Activated CD4-positive, alpha-beta T cell treated with anti-CD3 and anti-CD28 coated beads, Interleukin-2, amount 50 U/mL, for 1 hour (primary cell): ENCODE measurements at regions not wholly inside any gene's neighbourhood (a gene's known extent, or its start where the extent isn't known, plus 50 kb on each side); places are given as distances from the start of the nearest gene placed in this dataset.

ENCODE experiments used
- DNase-seq: peaks from one replicate; pipeline ENCODE4 v3.0.0-alpha.2; 2020

- DNase-seq, result no peak
These were observed 130.4 kb upstream of the GDF10 start for GRCh38 chr10:47169581-47169980.

GRCh38 chr10:47173929-47174442 is 126.0 kb upstream of the GDF10 start:
- DNase-seq, result no peak

GRCh38 chr10:47175181-47176123 is 124.5 kb upstream of the GDF10 start:
- DNase-seq, result no peak

DNA sequence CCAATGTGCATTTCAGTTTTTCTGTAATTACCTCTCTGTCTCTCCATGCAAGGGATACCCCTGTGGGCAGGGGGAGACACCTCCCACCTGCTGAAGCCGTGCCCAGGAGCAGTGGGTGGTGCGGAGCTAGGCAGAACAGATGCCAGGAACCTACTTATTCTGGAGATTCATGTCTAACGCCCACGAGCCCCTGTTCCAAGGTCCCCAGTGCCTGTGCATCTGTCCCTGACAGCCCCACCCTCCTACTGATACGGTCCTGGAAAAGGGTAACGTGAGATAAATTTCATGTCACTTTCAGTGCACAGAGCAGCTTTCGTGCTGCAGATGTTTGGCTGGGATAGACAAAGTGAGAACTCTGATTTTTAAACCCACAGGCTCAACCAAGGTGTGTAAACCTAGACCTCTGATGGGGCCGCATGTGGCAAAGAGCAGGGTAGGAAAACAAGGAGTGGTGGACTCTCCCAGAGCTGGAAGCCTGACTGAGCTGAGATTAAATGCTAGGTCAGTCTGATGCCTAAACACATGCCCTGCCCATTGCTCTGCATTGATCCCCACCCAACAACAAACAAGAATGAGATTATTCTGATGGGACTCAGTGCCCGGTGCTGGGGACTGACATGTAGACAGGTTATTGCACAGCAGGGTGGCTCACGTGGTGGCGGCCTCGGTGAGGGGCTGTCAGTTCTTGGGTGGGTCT is 123.6 kb upstream of the GDF10 start:
- no peak for DNase-seq

DNA sequence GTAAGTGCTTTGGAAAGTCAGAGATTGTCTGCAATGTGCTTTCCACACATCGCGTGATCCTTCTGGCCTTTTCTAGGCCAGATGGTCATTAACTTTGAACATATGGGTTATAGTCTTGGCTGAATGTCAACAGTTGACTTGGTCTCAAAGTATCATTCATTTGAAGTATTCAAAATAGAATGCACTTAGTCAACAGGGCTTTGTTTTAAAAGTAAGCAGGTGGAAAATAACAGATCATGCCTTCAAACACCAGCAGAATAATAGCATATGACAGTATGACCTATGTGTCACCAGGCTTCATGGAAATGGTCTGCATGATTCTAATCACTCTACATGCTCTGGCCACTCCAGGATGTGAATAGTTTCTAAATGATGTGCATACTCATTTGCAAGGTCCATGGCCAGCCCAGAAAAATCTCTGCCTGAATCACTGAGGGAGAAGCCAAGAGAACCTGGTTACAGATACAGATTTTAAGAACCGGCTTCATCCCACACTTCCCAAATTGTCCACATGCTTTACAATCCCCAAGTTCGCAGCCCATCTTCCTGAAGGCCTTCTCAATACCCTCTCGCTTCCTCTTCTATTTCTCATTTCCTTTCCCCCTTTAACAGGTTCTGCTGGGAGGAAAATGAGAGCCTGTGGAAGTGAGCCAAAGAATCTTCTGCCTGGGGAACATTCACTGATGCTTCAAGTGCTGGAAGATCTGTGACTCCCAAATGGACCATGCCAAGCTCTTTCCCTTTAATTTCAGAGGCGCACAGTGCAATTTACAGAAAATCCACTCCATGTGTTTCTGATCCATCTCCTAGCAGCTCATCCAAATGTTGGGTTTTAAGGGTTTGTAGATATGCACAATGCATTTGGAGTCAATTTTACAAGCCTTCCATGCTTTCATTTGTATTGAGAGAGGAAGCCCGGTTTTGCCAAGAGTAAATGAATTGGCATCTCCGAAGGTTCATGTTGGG is 122.8 kb upstream of the GDF10 start:
- no peak for DNase-seq

DNA sequence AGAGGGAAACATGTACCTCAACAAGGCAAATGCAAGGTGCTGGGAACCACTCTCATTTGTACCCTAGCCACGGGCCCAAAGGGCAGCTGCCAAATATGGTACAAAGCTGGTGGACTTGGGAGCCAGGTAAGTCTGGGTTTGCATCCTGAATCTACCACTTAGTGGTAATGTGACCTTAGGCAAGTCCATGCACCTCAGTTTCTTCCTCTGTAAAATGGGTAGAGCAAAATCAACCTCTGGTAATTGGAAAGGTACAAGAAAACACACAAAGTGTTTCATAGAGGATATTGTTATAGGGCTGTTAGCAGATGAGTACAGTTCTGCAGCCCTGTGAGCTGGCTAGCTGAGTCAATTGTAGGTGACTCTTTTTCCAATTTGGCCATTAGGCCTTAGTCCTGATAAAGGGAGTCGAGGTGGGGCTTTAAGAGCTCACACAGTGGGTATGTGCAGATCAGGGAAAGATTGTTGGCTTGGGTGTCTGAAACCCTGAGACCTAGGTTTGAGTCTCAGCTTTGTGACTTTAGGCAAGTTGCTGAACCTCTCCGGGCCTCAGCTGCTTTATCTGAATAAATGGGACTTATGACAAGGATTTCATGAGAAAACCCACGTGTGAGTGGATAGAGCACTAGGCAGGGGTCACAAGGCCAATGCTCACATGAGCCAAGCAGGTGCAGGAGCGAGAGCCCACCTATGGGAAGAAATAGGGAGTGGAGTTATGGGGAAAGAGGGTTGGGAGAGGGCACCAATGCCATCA is 121.3 kb upstream of the GDF10 start:
- DNase-seq, result no peak

GRCh38 chr10:47179291-47179647 is 120.7 kb upstream of the GDF10 start:
- no peak for DNase-seq

GRCh38 chr10:47181052-47181849 is 118.7 kb upstream of the GDF10 start:
- DNase-seq, result no peak

DNA sequence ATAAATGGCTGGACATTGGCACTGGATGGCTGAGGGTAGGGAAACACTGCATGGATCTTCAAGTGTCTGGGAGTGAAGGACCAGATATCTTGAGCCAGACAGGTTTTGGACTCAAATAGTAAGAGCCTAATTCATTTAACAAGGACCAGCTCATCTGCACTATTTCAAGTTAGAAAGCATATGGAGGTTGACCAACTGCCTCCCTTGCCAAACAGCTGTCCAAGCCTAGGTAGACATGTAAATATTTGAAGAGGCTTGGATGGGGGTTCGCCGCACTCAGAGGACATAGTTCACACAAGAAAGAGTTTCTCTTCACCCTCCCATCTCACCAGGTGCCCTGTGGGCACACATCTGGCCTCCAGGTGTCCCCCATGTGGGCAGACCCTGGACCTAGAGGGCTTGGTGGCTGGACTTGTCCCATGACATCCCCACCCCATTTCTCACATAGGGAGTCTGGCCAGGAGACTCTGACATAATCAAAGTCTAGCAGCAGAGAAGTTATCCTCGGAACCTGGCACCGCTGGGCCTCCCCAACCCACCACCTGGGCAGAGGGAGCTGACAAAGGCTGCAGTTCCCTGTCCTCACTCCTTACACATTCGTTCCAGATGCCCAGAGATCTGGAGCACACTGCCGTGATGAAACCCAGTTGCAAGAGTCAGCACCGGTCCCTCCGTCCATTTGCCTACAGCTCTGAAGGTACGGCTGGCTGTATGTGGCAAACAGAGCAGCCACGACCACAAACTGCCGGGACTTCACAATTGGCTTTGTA is 116.9 kb upstream of the GDF10 start:
- no peak for DNase-seq

DNA sequence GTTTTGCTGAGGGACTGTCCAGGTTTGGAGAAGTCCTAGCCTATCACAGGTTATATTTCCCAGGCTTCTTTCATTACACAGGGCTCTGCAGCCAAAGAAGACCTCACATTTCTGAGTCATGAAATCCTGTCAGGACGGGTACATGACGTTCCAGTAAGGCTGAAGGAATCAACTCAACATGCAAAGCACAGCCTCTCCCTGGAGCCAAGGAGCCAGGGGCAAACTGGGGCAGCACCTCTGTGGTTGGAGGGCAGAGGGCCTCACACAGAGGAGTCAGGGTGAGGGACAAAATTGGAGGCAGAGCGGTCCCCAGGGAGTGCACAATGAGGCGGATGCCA is 116.3 kb upstream of the GDF10 start:
- no peak for DNase-seq

GRCh38 chr10:47184273-47184672 is 115.7 kb upstream of the GDF10 start:
- DNase-seq, result no peak

DNA sequence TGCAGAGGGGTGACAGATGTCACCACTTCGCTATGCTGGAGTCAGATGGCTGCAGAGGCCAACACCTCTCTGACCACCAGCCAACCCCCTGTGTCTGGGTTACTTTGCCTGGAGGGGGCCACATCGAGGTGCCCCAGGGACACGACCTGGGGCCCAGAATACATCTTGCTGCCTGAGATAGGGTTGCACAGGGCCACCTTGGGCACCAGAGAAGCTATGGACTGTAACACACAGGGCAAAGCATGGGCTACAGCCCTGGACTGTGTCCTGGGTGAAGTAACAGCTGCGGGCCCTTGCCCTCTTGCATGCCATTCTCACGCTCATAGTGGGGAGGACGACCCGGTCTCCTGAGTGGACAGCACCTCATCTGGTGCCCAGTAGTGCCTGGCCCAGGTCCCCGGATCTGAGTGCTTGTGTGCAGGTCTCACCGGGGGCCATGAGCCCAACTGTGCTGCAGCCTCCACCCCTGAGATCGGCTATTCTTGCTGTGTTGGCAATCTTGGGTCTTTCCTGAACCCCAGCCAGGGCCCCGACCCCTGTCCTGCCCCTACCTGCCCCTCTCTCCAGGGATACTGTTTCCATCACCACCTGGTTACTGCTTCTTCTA is 115.2 kb upstream of the GDF10 start:
- DNase-seq, result no peak

DNA sequence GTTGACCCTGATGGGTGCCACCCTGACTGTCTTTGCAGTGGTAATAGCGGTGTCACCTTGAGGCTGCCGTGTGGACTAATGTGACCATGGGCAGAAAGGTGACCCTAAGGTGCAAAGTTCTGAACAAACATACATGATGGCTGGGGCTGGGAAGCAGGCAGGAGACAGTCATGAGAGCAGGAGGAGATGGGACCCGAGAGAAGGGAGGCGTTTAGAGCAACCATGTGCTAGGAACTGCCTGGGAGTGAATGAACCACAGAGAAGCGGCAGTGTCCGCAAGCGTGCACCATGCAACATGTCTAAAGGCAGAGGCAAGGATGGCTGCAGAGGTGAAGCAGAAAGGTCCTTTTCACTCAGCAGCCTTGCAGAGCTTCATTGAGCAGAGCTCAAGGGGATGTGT is 113.1 kb upstream of the GDF10 start:
- DNase-seq, result no peak

- no peak for DNase-seq
These were observed 112.4 kb upstream of the GDF10 start for GRCh38 chr10:47187592-47187991.

- DNase-seq, result no peak
These were observed 111.8 kb upstream of the GDF10 start for GRCh38 chr10:47188156-47188555.

GRCh38 chr10:47189802-47190201 is 110.2 kb upstream of the GDF10 start:
- DNase-seq, result no peak

DNA sequence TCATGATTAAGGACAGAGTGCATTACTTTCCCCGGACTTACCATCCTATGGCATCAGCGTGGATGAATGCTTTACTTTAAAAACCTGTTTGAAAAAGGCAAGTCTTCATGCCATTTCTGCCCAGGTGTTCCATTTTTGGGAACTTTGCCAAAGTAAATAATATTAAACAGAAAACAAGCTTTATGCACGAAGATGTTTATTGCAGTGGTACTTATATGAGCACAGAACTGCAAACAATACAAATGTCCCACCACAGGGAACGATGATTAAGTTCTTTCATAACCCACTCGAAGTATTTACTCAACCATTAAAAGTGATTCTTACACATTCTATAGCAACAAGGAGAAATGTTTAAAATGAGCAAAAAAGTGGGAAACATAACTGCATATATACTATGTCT is 109.7 kb upstream of the GDF10 start:
- DNase-seq, result no peak

- DNase-seq, result no peak
These were observed 109.1 kb upstream of the GDF10 start for GRCh38 chr10:47190802-47191450.

DNA sequence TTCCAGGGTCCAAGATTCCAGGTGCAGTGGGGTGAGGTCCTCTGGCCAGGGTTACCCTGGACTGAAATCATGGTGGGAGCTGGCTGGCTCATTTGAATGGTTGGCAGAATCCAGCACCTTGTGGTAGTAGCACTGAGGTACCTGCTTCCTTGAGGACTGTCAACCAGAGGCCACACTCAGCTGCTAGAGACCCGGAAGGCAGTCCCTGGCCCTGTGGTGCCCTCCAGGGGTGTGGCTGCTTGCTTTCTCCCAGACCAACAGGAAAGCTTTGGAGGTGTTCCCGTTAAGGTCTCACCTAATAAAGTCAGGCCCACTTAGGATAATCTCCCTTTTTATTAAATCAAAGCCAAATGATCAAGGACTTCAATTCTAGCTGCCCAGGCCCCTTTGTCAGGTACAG is 107.7 kb upstream of the GDF10 start:
- no peak for DNase-seq

DNA sequence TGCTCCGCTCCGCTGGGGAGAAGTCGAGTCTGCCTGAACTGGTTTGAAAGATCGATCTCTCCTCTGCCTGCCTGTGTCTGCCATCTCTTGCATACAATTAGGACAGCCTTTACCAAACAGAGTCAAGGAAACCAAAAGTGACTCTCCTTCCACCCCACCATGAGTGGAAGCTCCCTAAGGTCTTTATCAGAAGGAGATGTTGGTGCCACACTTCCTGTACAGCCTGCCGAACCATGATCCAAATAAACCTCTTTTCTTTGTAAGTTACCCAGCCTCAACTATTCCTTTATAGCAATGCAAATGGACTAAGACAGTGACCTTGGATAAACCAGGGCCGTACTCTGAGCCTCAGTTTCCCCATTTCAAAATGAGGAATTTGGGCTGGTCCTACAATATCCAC is 106.3 kb upstream of the GDF10 start:
- DNase-seq, result no peak
